ENCODE measurements at regions not wholly inside any gene's neighbourhood (a gene's known extent, or its start where the extent isn't known, plus 50 kb on each side); places are given as distances from the start of the nearest gene placed in this dataset.
"Not testable (repeated sequence)": the region's sequence is repeated elsewhere in the genome, so short reads cannot be mapped to it uniquely, and the experiment has no call there.

- in situ Hi-C loops (cut with MboI; ENCODE audit: low pct_unique_long_range_greater_than_20kb, low sequenced_read_pairs, unreplicated experiment): no loop called here
- DNase-seq (ENCODE audit: low spot score): no peak
Measured at GRCh38 chr4:187664011-187664410, 331.6 kb upstream of the ZFP42 start.

DNA sequence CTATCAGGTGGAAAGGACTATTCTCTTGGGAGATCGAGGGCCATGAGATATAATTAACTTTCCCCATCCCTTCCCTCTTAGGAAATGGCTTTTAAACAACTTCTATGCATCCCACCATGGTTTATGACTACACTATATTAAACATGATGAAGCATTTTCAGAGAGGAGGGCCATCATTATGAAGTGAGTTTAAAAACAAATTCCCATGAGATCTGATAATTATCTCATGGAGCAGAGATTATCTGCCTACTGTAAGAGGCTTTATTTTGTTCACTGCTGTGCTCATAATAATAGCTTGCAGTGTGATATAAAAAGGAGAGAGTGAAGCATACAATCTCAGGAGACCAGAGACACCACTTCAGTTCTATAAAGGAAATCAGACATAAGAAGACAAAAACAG lies 330.5 kb upstream of the ZFP42 start:
- no peak for TF ChIP-seq CTCF (IDR thresholded peaks at IDR 0.05; ENCODE audit: extremely low read depth, insufficient read depth, missing control alignments)
- in situ Hi-C loops (cut with MboI; ENCODE audit: low pct_unique_long_range_greater_than_20kb, low sequenced_read_pairs, unreplicated experiment): no loop called here
- no peak for DNase-seq (ENCODE audit: low spot score)

More at GRCh38 chr4:187664011-187664410, 331.6 kb upstream of the ZFP42 start:
- no peak for TF ChIP-seq CTCF (IDR thresholded peaks at IDR 0.05; ENCODE audit: extremely low read depth, insufficient read depth, missing control alignments)

DNA sequence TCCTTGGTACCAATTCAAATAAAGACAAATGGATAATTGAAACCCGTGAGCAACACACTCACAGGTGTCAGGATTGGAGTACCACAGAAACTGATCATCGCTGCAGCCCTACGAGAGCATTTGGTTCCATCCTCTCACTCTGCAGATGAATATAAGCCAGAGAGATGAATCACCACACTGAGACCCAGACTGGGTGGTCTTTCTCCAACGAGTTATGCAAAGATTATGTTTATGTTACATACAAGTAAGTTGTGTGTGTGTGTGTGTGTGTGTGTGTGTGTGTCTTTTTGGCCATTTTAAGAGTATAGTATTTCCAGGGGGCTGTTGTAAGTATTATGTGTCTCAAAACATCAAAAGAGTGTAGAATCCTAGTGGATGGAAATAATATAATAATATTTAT lies 329.5 kb upstream of the ZFP42 start:
- TF ChIP-seq CTCF (IDR thresholded peaks at IDR 0.05; ENCODE audit: extremely low read depth, insufficient read depth, missing control alignments): no peak
- no peak for DNase-seq (ENCODE audit: low spot score)
- in situ Hi-C loops (cut with MboI; ENCODE audit: low pct_unique_long_range_greater_than_20kb, low sequenced_read_pairs, unreplicated experiment): no loop called here

DNA sequence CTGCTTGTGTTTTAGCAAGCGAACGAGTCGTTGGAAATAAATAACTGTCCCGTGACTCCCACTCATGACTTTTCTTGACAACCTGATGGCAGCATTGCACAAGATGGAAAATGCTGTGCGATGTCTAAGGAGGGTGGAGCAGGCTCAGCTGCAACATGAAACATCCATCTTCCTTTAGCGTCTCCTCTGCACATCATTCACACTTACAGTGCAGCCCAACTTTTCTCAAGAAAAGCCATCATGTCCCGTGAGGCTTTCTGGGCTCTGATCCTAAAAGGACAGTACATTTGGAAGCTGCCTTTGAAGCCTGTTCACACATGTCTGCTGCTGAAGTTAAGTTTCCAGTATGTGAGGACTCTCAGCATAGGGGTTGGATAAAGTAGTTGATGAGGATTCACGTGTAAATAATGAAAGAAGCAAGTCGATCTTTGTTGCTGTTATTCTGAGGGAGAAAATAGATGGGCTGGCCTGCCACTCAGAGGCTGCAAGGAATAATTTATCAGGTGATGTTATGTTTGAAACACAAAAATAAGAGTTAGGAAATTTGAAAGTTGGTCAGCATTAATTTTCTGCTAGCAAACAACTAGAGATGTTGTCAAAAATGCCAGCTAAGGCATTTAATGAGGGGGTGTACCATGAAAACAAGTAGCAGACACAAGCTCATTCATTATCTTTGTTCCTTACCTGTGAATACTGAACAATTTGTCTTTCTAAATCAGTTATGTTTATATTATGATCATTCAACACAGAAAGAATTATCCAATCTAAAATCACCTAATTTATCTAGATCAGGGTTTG lies 328.7 kb upstream of the ZFP42 start:
- TF ChIP-seq CTCF (IDR thresholded peaks at IDR 0.05; ENCODE audit: extremely low read depth, insufficient read depth, missing control alignments): no peak
- DNase-seq (ENCODE audit: low spot score): no peak

DNA sequence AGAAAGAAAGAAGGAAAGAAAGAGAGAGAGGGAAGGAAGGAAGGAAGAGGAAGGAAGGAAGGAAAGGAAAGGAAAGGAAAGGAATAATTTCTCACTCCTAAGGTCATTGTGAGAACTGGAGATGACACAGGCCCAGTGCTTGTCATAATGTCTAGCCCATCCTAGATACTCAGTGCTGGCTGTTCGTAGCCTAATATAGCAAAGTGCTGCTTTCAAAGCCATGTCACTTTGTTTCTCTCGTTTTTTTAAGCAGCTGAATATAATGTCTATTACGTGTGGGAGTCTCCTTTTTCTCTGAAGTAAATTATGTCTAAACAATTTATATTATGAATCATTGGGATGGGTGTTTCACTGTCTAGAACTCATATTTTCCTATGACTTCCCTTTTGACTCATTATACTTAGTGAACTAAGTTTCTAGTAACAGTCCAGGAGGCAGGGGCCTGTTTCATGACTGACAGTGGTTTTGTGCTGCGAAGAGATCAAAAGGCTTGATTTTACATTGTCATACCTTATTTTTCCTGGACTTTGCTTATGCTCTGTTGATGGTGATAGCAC lies 327.0 kb upstream of the ZFP42 start:
- no peak for DNase-seq (ENCODE audit: low spot score)
- no peak for TF ChIP-seq CTCF (IDR thresholded peaks at IDR 0.05; ENCODE audit: extremely low read depth, insufficient read depth, missing control alignments)
- in situ Hi-C loops (cut with MboI; ENCODE audit: low pct_unique_long_range_greater_than_20kb, low sequenced_read_pairs, unreplicated experiment): no loop called here

More for the DNA sequence above, 328.7 kb upstream of the ZFP42 start:
- in situ Hi-C loops (cut with MboI; ENCODE audit: low pct_unique_long_range_greater_than_20kb, low sequenced_read_pairs, unreplicated experiment): no loop called here

DNA sequence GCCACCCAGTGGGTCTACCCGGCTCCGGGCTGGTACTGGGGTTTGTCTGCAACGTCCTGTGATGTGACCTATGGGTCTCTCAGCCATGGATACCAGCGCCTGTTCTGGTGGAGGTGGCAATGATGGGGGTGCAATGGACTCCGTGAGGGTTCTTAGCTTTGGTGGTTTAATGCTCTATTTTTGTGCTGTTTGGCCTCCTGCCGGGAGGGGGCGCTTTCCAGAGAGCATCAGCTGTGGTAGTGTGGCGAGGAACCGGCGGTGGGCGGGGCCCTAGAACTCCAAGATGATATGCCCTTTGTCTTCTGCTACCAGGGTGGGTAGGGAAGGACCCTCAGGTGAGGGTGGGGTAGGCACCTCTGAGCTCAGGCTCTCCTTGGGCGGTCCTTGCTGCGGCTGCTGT lies 324.1 kb upstream of the ZFP42 start:
- DNase-seq (ENCODE audit: low spot score); in situ Hi-C loops (cut with MboI; ENCODE audit: low pct_unique_long_range_greater_than_20kb, low sequenced_read_pairs, unreplicated experiment): not testable (repeated sequence)

GRCh38 chr4:187671958-187672357 lies 323.6 kb upstream of the ZFP42 start:
- DNase-seq (ENCODE audit: low spot score); in situ Hi-C loops (cut with MboI; ENCODE audit: low pct_unique_long_range_greater_than_20kb, low sequenced_read_pairs, unreplicated experiment): not testable (repeated sequence)

GRCh38 chr4:187672526-187672925 lies 323.0 kb upstream of the ZFP42 start:
- DNase-seq (ENCODE audit: low spot score); in situ Hi-C loops (cut with MboI; ENCODE audit: low pct_unique_long_range_greater_than_20kb, low sequenced_read_pairs, unreplicated experiment): not testable (repeated sequence)

Data from GM13977 (cell line).